HG03342 (cell line): ENCODE measurements at regions not wholly inside any gene's neighbourhood (a gene's known extent, or its start where the extent isn't known, plus 50 kb on each side); places are given as distances from the start of the nearest gene placed in this dataset.
"Not testable (repeated sequence)": the region's sequence is repeated elsewhere in the genome, so short reads cannot be mapped to it uniquely, and the experiment has no call there.

ENCODE experiments used
- ATAC-seq: cut with Tn5 transposase; IDR thresholded peaks from one replicate; pipeline ENCODE4 v1.9.1; 2021; ENCODE audit warnings: mild to moderate bottlenecking, moderate library complexity; ENCODE audit not compliant: unreplicated experiment

DNA sequence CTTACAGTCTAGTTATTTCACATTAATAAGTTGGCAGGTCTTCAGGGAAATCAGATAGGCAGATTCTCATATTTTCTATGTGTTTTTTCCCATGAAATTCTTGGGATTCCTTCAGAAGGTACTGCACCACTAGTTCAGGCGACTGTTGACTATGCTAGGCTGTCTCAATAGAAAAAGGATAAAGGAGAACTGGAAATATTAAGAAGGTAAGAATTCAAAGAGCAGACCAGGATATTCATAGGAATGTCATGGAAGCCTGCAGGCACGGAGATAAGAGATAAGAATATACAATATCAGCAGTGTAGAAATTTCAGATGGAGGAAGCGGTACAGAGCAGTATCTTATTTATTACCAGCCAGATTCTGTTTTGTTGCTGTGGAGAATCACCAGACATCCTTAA lies 432.1 kb upstream of the MDFIC2 start:
- ATAC-seq, result no peak

DNA sequence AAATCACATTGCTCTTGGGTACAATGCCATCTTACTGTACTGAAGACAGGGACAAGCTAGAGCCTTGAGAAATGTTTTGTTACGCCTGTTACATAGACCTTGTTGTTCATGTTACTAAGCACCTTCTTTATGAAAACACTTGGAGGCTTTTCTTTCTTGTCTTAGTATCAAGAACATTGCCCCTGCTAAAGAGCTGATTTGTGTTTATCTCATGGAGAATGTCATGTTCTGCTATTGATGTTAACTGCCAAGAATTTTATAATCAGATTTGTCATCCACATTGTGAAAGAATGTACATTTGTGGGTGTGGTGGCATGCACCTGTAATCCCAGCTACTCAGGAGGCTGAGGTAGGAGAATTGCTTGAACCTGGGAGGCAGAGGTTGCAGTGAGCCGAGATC lies 431.3 kb upstream of the MDFIC2 start:
- ATAC-seq, result no peak

DNA sequence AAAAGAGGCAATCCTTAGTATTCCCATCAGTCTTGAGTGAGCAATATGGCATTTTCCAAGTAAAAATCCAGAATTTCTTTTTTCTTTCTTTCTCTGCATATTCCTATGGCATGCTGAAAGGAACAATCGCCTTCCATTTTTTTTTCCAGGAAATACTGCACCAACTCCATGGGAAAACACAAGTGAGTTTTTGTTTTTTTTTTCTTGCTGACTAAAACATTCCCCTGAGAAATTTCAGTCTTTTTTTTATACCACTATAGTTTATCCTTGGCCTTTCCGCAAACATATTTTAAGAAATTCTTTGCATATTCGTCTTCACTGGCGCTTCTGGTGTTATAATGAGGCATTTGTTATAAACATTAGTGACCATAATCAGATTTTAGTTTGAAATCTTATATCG lies 429.6 kb upstream of the MDFIC2 start:
- ATAC-seq, result no peak

DNA sequence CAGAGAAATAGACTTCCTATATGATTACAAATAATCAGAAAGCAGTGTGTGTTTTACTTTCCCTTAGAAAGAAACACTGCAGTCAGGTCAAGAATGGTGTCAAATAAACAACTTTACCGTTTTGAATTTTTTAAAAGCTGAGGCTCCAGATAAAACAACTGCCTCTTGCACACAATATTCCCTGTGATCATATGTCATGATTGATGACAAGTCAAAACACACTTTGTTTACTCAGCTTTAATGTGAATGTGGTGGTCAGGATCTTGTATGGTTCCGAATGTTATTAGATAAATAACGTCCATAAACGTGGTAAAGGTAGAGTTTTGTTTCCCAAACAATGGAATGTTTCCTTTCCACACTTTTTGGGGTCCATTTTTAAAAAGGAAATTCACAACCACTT lies 428.4 kb upstream of the MDFIC2 start:
- no peak for ATAC-seq

DNA sequence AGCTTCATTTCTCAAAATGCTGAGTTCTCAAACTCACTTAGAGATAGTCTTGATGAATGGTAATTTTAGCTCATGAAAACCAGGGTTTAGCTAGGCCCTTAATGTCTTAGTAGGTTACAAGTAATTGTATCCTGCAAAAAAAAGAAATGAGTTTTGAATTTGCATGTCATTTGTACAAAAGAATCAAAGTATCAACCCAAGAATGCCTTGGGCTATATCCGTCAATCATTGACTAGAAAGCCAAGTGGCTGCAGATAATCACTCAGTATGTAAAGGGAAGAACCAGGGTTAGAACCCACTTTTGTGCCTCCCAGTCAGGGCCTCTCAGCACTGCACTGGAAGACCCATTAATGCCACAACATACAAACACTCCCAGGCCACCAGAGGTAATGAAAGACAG lies 427.6 kb upstream of the MDFIC2 start:
- ATAC-seq, result no peak

DNA sequence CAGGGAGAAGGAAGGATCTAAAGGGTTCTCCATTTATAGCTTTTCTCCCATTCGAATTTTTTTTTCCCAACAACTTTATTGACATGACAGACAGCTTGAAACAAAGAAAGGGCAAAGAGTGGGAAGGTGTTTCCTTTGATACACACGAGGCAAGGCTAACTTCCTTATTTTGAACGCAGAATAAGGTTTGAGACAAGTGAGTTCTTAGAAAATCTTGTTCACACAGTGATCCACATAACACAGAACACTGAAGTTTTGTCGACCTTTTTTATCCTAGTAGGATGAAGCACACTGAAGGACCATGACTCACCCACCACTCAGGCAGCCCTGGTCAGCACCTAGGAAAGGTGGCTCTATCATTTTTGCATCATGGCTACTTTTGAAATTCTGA lies 425.8 kb upstream of the MDFIC2 start:
- ATAC-seq, result no peak

DNA sequence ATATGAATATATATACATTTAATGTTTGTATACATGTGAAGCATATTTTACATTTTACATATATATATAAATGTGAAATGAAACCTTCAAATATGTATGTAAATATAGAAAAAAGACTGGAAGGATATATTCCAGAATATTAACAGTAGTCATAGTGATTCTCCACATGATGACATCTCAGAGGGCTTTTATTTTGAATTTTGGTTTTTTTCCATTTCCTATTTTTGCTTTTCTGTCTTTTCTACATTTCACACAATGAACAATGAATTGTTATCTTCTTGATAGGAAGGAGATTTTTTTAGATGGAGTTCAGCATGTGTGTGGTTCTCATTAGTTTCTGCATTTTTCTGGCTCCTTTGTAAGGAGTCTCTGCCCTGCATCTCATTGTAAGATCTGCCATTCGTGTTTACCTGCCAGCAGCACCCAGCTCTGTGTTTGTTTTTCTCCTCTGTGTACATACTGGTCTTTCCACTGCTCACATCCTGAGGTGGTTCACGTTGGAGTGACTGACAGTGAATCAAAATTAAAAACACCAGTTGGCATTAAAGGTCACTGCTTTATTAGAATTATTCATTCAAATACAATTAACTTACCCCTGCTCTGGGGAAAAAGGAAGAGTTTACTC lies 425.3 kb upstream of the MDFIC2 start:
- no peak for ATAC-seq

DNA sequence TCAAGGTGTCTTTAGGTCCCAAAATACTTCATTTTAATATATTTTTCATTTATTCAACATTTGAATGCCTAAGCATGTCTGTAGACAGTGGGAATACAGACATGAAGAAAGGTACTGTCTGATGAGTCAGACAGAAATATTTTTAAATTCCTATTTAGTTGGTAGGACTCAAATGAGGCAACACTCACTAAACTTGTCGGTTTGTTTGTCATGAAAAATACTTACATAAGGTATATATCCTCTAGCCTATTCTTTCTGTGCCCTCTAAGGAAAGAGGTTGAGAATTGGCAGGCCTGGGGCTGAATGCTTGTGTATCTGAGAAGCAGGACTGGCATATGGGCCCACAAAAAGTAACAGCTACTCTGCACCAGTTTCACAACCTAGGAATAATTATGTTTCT lies 423.6 kb upstream of the MDFIC2 start:
- no peak for ATAC-seq

DNA sequence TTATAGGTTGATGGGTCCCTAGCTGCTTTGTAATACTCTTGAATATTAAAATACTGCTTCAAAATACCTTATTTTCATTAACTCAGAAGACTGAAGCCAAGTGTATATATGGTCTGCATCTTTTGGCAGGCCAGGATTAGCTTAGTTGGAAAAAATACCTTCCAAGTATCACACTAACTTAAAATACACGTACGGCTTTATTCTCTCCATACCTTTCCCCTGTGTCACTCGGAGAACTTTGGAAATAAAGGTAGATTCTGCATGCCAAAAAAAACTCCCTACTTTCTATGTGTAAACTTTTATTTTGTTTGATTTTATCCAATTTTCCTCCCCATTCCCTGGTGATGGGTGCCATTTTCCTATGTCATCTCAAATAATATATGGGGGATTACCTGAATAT lies 422.3 kb upstream of the MDFIC2 start:
- ATAC-seq, result no peak

DNA sequence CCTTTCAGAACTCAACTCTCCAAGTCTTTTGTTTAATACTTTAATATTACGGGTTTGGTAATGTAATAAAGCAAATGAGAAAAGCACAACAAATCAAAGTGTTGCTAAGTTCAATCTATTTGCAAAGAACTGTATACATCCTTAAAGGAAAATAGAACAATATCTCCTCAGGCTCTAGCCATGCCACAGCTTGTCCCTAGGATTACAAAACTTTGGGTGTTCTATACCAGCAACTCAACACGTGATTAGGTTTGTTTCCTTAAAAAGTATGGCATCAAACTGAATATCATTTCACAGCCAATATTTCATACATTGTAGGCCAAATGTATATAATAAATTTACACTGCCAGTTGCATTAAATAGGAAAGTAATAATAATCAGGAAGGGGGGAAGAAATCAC lies 418.6 kb upstream of the MDFIC2 start:
- no peak for ATAC-seq

DNA sequence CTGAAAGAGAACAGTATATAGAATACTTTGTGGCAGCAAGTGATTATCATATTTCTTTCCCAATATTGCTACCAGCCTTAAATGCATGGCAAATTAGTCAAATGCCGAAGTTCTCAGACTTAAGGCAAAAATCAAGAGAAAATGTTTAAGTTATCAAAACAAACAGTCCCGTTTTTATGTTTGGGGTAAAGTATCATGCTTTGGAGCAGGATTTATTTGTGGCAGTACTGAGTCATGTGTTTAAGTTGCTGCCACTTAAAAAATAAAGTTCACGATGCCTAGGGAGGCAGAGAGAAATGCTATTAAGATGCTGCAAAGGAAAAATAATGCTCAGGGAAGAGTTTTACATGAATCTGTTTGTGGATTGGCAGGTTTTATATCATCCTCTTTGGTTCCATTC lies 417.4 kb upstream of the MDFIC2 start:
- ATAC-seq, result no peak

DNA sequence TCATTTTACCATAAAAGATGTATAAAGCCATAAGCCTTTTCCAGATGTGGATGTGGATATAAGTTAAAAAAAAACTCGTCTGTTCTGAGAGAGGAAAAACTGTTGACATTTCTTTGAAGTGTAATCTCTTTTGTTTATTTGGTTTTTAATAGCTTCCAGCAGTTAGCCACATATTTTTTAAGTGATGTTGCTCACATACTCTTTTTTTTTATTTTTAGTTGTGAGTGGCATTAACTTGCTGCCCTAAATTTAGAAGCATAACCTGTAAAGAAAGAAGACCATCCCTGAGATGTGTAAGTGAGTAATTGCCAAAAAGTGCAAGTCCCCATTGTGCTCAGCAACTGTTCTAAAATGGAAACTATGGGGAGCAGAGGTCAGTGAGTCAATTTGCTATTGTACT lies 415.9 kb upstream of the MDFIC2 start:
- ATAC-seq, result no peak

DNA sequence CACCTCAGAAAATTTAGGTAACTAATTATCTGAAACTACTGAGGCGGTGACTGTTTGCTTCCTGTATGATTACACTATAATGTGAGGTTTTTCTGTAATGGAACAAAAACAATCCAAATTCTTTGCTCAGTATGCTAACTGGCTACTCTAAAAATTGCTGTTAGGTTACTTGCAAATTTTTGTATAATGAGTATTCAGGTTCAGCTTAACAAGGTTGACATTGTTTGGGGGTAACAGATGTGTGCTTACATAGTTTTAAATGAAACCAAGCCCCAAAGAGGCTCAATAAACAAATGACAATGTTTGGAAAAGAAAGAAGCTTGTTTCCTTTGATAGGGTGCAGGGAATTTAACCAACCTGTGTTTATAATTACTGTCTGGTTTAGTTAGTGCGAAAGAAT lies 414.5 kb upstream of the MDFIC2 start:
- ATAC-seq, result no peak

DNA sequence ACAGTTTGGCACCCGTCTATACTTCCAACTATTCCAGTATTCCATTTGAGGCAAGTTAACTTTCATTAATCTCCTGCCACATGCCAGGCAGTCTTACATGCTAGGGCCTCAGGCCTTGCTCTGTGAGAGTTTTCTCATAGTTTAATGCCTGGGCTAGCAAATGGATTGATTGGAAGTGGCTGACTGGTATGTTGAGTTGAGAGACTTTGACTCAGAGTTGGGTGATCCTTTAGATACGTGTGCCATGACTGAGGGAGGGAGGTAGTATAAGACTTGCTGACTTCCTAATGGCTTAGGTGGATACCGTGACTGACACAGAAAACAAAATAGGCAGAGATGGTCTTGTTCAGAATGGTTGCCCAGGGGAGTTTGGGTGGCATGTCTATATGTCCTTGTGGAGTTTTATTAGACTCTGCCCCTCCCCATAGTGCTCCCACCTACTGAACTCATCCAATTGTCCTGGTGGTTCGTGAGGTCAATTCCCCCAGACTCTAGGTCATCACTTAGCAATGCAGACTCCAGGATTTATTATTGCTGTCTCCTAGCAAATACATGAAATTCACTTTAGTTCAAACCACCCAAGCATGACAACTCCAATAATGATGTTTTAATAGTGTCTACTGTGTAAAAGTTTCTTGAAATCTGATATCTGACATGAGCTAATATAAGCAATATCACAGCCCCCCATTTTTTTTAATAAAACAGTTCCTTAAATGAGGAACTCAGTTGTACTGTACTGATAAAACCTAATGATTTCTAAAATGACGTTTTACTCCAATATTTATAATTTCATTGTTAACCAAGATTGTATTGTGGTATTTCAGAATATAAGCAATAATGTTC lies 413.9 kb upstream of the MDFIC2 start:
- ATAC-seq, result no peak

DNA sequence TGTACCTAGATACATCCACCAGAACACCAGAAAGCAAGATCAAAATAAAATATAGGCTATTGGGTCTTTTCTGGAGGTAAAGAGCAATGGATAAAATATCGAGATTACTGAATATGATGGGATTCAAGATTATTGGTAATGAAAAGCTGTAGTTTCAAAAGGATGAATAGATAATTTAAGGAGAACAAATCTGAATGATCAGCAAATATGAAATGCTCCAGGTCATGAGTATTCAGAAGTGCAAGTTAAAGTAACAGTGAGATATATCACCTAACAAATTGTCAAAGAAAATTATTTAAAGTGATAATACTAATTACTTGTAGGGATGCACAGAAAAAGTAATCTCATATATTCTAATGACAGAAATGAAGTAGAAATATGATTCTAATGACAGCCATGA lies 409.6 kb upstream of the MDFIC2 start:
- no peak for ATAC-seq

DNA sequence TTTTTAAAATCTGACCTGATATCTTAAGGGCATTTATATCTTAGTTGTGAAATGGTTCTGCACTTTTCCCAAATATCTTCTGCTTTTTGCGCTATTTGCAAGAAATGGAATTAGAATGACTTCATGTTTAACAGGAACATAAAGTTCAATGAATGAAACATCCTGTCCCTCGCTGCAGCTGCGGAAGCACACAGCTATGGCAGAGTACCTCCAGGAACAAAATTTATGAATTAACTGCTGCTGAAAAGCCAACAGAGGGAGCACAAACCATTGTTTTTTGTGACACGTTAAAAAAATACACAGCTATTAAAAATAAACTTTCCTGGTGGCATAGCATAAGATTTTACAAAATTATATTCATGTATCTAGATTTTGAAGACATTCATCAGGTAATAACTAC lies 404.4 kb upstream of the MDFIC2 start:
- no peak for ATAC-seq

DNA sequence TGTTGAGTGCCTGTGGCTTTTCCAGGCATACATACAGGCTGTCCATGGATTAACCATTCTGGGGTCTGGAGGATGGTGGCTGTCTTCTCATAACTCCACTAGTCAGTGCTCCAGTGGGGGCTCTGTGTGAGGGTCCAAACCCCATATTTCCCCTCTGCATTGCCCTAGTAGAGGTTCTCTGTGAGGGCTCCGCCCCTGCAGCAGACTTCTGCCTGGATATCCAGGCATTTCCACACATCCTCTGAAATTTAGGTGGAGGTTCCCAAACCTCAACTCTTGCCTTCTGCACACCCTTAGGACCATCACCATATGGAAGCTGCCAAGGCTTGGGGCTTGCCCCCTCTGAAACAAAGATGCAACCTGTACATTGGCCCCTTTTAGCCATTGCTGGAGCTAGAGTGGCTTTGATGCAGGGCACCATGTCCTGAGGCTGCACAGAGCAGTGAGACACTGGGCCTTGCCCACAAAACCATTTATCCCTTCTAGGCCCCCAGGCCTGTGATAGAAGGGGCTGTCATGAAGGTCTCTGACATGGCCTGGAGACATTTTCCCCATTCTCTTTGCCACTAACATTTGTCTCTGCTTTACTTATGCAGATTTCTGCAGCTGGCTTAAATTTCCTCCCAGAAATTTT lies 400.1 kb upstream of the MDFIC2 start:
- no peak for ATAC-seq

DNA sequence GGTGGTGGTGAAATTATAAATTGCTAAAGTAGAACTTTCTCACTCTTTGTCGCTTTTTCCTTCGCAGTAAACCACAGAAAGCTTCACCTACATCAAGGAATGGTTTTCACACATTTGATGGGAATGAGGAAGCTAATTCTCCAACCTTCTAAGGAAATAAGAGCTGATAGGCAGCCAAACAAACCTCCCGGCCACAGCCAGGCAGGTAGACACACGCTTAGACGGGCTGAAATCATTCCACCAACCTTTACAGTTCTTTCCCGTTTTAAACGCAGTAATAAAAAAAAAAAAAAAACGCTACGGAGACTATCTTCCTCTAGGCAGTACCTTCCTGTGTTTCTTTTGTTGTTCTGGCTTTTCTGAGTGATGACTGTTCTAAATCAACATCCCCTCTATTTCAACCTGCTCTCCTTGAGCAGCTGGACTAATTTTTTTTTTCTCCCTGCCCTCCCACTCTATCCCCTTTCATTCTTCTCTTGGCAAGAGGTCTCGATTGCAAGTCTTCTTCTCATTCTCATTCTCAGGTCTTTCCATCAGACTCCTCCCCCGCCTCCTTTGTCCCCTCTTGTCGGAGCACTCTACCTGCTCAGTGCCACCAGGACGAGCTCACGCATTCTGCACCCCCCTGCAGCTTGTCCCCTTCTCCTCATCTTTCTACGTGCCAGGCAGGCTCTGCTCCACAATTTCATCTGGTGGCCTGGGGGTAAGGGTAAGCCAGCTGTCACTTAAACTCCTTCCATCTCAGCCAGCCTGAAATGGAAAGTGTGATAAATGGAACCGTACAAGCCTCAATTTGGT lies 391.1 kb upstream of the MDFIC2 start:
- no peak for ATAC-seq

DNA sequence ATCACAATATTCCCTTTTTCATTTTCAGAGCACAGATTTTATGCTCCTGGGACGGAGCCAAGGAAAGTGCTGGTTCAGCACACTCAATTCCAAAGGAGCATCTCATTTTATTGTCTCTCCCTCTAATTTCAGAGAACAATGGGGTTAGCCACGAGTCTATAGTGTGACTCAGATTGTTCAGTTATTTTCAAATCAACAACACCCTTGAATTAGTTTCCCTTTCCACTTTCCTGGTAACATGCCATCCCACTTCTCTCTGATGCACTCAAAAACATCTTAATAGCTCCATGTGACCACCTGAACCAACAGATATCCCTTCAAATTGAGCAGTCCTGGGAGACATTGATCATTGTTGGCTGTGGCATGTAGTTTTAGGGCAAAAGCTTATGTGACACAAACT lies 389.7 kb upstream of the MDFIC2 start:
- no peak for ATAC-seq

DNA sequence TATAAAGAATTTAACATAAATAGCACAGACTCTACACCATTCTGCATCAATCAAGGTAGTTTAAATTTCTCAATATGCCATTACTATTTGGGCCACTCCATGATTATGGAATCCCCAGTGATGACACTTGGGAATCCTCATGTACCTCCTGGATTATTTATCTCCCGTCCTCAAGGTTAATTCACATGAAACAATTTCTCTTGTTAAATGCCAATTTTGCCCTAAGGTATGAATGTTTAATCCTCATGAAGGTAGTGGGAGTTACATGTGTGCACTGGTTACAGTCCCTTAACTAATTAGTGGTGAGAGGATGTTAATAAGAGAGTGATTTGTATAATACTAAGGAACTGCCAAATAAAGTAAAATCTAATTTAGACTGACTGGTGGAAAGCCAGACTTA lies 372.3 kb upstream of the MDFIC2 start:
- no peak for ATAC-seq

DNA sequence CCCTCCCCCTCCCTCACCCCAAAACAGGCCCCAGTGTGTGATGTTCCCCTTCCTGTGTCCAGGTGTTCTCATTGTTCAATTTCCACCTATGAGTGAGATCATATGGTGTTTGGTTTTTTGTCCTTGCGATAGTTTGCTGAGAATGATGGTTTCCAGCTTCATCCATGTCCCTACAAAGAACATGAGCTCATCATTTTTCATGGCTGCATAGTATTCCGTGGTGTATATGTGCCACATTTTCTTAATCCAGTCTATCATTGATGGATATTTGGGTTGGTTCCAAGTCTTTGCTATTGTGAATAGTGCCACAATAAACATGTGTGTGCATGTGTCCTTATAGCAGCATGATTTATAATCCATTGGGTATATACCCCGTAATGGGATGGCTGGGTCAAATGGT lies 363.4 kb upstream of the MDFIC2 start:
- ATAC-seq, result not testable (repeated sequence)
